Type B pancreatic cell (in vitro differentiated cells): ENCODE measurements at regions not wholly inside any gene's neighbourhood (a gene's known extent, or its start where the extent isn't known, plus 50 kb on each side); places are given as distances from the start of the nearest gene placed in this dataset.
A peak's percentile ranks its signal among the peaks of the same experiment; 100 is the strongest.
"Not testable (repeated sequence)": the region's sequence is repeated elsewhere in the genome, so short reads cannot be mapped to it uniquely, and the experiment has no call there.

Source experiments
- DNase-seq: peaks from one replicate; pipeline ENCODE4 v3.0.0; 2021; ENCODE audit warnings: mixed read lengths; ENCODE audit not compliant: unreplicated experiment; ENCODE audit errors: extremely low spot score
- H3K27ac Mint-ChIP-seq: 2 replicates; pipeline ENCODE4 v1.8.0; 2021; ENCODE audit warnings: mild to moderate bottlenecking, mixed read lengths
- H3K27me3 Mint-ChIP-seq: 2 replicates; pipeline ENCODE4 v1.8.0; 2021; ENCODE audit warnings: mixed read lengths
- H3K36me3 Mint-ChIP-seq: 2 replicates; pipeline ENCODE4 v1.8.0; 2021; ENCODE audit warnings: mixed read lengths
- H3K4me1 Mint-ChIP-seq: one replicate; pipeline ENCODE4 v1.8.0; 2021; ENCODE audit warnings: mixed read lengths; ENCODE audit not compliant: unreplicated experiment
- H3K4me3 Mint-ChIP-seq: 2 replicates; pipeline ENCODE4 v1.8.0; 2021; ENCODE audit warnings: mild to moderate bottlenecking, mixed read lengths
- H3K9me3 Mint-ChIP-seq: 2 replicates; pipeline ENCODE4 v1.8.0; 2021; ENCODE audit warnings: mixed read lengths
- CTCF ChIP-seq: fragments of 200-600 bp; sonication (generic); conservative IDR thresholded peaks from 2 replicates; pipeline ENCODE4 v1.5.0; 2021; ENCODE audit warnings: antibody characterized with exemption, mild to moderate bottlenecking

GRCh38 chr11:112619106-112619505, 342.1 kb upstream of the NCAM1 start:
- H3K9me3 Mint-ChIP-seq: peaks cover 6% of the 10 kb centered on the region
- peak overlapping the region; percentile 13 for H3K27ac Mint-ChIP-seq
- H3K36me3 Mint-ChIP-seq: peaks cover 5% of the 10 kb centered on the region
- DNase-seq: no peak
- H3K4me1 Mint-ChIP-seq: peaks cover 24% of the 10 kb centered on the region
- H3K4me3 Mint-ChIP-seq: no peak overlapping the region
- TF ChIP-seq CTCF: no peak
- no peaks in the 10 kb centered on the region for H3K27me3 Mint-ChIP-seq

DNA sequence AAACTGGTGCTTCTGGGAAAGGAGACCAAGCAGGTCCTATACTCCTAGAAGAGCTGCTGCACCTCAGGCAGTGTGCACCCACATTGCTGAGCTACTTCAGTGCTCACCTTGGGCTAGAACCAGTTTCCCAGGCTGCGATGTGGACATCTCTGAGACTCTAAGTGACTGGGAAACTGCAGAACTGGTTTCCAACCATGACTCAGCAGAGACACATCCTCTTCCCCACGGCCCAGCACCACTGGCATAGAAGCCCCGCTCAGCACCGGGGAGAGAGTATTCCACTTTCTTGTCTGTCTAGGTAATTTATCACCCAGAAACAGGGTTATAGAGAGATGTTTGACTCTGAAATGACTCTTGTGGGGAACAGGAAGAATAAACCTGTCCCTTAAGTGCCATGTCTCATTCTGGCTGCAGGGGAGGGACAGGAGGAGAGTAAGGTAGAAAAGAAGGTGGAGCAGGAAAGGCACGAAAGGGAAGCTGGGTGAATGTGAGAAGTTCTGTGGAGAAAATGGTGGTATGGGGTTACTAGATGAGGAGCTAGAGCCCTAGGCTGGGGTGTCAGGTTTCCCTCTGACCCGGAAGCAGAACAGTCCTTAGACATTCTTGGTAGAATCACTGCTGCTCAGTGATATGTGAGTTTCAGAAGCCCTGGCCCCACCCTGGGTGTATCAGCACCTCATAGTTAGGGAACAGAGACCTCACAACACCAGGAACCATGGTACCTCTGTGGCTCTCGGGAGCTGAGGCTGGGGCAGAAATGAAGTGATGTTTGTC, 340.4 kb upstream of the NCAM1 start:
- Mint-ChIP-seq H3K4me1 (peaks cover 19% of the 10 kb centered on the region), H3K27me3 (no peaks in the 10 kb centered on the region), H3K9me3 (peaks cover 6% of the 10 kb centered on the region), H3K27ac (peak overlapping the region; percentile 92), H3K4me3 (peak overlapping the region; percentile 69), H3K36me3 (peaks cover 5% of the 10 kb centered on the region)
- no peak for TF ChIP-seq CTCF
- DNase-seq: no peak

DNA sequence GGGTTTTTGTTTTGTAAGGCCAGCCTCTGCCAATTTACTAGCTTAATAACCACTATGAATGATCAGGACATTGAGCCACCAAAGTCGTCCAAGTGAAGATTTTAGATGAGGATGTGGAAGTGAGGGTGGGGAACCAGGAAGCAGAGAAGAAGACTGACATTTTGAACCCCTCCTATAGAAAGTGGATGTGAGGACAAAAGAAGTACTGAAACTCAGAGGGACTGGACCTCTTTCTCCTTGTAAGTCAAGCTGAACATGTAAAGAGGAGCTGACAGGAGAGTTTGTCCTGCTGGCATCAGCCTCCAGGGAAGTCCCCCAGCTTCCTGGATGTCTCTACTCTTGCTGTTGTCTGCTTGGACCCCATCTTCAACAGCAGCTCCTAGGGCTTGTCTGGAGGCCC, 338.2 kb upstream of the NCAM1 start:
- peaks cover 7% of the 10 kb centered on the region for H3K4me1 Mint-ChIP-seq

GRCh38 chr11:112624431-112624830, 336.8 kb upstream of the NCAM1 start:
- Mint-ChIP-seq H3K27ac (no peak overlapping the region), H3K4me1 (no peaks in the 10 kb centered on the region), H3K9me3 (peaks cover 6% of the 10 kb centered on the region), H3K27me3 (peaks cover 4% of the 10 kb centered on the region), H3K36me3 (peaks cover 5% of the 10 kb centered on the region), H3K4me3 (no peak overlapping the region)
- no peak for TF ChIP-seq CTCF
- DNase-seq: no peak

More for the DNA sequence above, 338.2 kb upstream of the NCAM1 start:
- H3K4me3 Mint-ChIP-seq: no peak overlapping the region
- H3K36me3 Mint-ChIP-seq: peaks cover 5% of the 10 kb centered on the region
- peaks cover 6% of the 10 kb centered on the region for H3K9me3 Mint-ChIP-seq
- no peak overlapping the region for H3K27ac Mint-ChIP-seq
- DNase-seq: no peak
- no peaks in the 10 kb centered on the region for H3K27me3 Mint-ChIP-seq
- no peak for TF ChIP-seq CTCF

GRCh38 chr11:112624971-112625370, 336.2 kb upstream of the NCAM1 start:
- not testable (repeated sequence) for H3K4me3 Mint-ChIP-seq, H3K4me1 Mint-ChIP-seq, H3K9me3 Mint-ChIP-seq, DNase-seq, H3K36me3 Mint-ChIP-seq, H3K27ac Mint-ChIP-seq, H3K27me3 Mint-ChIP-seq

GRCh38 chr11:112625814-112626213, 335.4 kb upstream of the NCAM1 start:
- Mint-ChIP-seq H3K36me3 (peaks cover 2% of the 10 kb centered on the region), H3K27ac (no peak overlapping the region), H3K27me3 (peaks cover 9% of the 10 kb centered on the region), H3K4me3 (no peak overlapping the region), H3K4me1 (no peaks in the 10 kb centered on the region), H3K9me3 (peaks cover 3% of the 10 kb centered on the region)
- DNase-seq: no peak
- TF ChIP-seq CTCF: no peak
